GM21367 (cell line): ENCODE measurements at regions not wholly inside any gene's neighbourhood (a gene's known extent, or its start where the extent isn't known, plus 50 kb on each side); places are given as distances from the start of the nearest gene placed in this dataset.

ENCODE experiments used
- ATAC-seq: cut with Tn5 transposase; IDR thresholded peaks from one replicate; pipeline ENCODE4 v1.9.1; 2021; ENCODE audit not compliant: unreplicated experiment

- ATAC-seq, result no peak
These were observed 466.7 kb downstream of the TNS1 start for GRCh38 chr2:217535957-217536708.

GRCh38 chr2:217530392-217531090, 472.3 kb downstream of the TNS1 start:
- ATAC-seq, result no peak

- no peak for ATAC-seq
These were observed 473.5 kb downstream of the TNS1 start for GRCh38 chr2:217529271-217529670.

GRCh38 chr2:217527590-217528202, 475.1 kb downstream of the TNS1 start:
- no peak for ATAC-seq

- ATAC-seq, result no peak
These were observed 477.7 kb downstream of the TNS1 start for GRCh38 chr2:217525076-217525475.

GRCh38 chr2:217523286-217523685, 479.5 kb downstream of the TNS1 start:
- ATAC-seq, result no peak

- no peak for ATAC-seq
These were observed 481.0 kb downstream of the TNS1 start for GRCh38 chr2:217521820-217522219.

GRCh38 chr2:217520356-217521010, 482.3 kb downstream of the TNS1 start:
- no peak for ATAC-seq

GRCh38 chr2:217517402-217517801, 485.4 kb downstream of the TNS1 start:
- ATAC-seq, result no peak

- no peak for ATAC-seq
These were observed 487.0 kb downstream of the TNS1 start for GRCh38 chr2:217515615-217516309.

- ATAC-seq, result no peak
These were observed 489.5 kb downstream of the TNS1 start for GRCh38 chr2:217513258-217513657.

- ATAC-seq, result no peak
These were observed 490.1 kb downstream of the TNS1 start for GRCh38 chr2:217512728-217513127.

GRCh38 chr2:217512259-217512658, 490.5 kb downstream of the TNS1 start:
- no peak for ATAC-seq

GRCh38 chr2:217511850-217512249, 490.9 kb downstream of the TNS1 start:
- no peak for ATAC-seq

- no peak for ATAC-seq
These were observed 492.0 kb downstream of the TNS1 start for GRCh38 chr2:217510771-217511291.

- ATAC-seq, result no peak
These were observed 497.5 kb downstream of the TNS1 start for GRCh38 chr2:217505303-217505702.

- no peak for ATAC-seq
These were observed 500.9 kb downstream of the TNS1 start for GRCh38 chr2:217501887-217502286.

- ATAC-seq, result no peak
These were observed 504.9 kb downstream of the TNS1 start for GRCh38 chr2:217497843-217498377.

GRCh38 chr2:217494557-217494956, 508.2 kb downstream of the TNS1 start:
- no peak for ATAC-seq

- ATAC-seq, result no peak
These were observed 511.5 kb downstream of the TNS1 start for GRCh38 chr2:217491271-217491670.
